Small intestine (tissue), 7 donors: ENCODE measurements at regions not wholly inside any gene's neighbourhood (a gene's known extent, or its start where the extent isn't known, plus 50 kb on each side); places are given as distances from the start of the nearest gene placed in this dataset.

Source experiments
- DNase-seq, 2 donors: peaks; one replicate each; pipeline versions ENCODE4 v3.0.0 to v3.0.0-alpha.2; 2013
- FAIRE-seq: peaks from 2 replicates; lab custom pipeline; 2012; peaks lifted over from hg19 to GRCh38; lab: Jason Lieb, UNC
- H3K27ac ChIP-seq, 3 donors: one replicate each; pipeline ENCODE4 v1.5.1; 2013; ENCODE audit warnings: low read length in 2 of 3, mild to moderate bottlenecking in 2 of 3, control low read depth in 1 of 3, inconsistent platforms in 1 of 3, low read depth in 1 of 3, moderate library complexity in 1 of 3
- H3K27me3 ChIP-seq, 3 donors: one replicate each; pipeline ENCODE4 v1.6.1; 2013; ENCODE audit warnings: low read length in 3 of 3, inconsistent platforms in 1 of 3; ENCODE audit not compliant: control insufficient read depth in 3 of 3, insufficient read depth in 3 of 3
- H3K36me3 ChIP-seq, 3 donors: one replicate each; pipeline ENCODE4 v1.6.1; 2013; ENCODE audit warnings: low read length in 3 of 3, inconsistent platforms in 1 of 3, low read depth in 1 of 3, mild to moderate bottlenecking in 1 of 3, moderate library complexity in 1 of 3; ENCODE audit not compliant: control insufficient read depth in 3 of 3, insufficient read depth in 2 of 3
- H3K4me1 ChIP-seq, 3 donors: one replicate each; pipeline ENCODE4 v1.6.1; 2013; ENCODE audit warnings: low read length in 2 of 3, inconsistent platforms in 1 of 3, low read depth in 1 of 3, mild to moderate bottlenecking in 1 of 3, moderate library complexity in 1 of 3; ENCODE audit not compliant: control insufficient read depth in 3 of 3, insufficient read depth in 2 of 3
- H3K4me3 ChIP-seq, 3 donors: one replicate each; pipeline ENCODE4 v1.5.1; 2013; ENCODE audit warnings: low read length in 3 of 3, control low read depth in 1 of 3, inconsistent platforms in 1 of 3, low read depth in 1 of 3, mild to moderate bottlenecking in 1 of 3, moderate library complexity in 1 of 3
- H3K9me3 ChIP-seq, 2 donors: one replicate each; pipeline ENCODE4 v1.6.1; 2013; ENCODE audit warnings: low read depth in 1 of 2, low read length in 1 of 2; ENCODE audit not compliant: control insufficient read depth in 2 of 2, insufficient read depth in 1 of 2
- WGBS, 3 donors: extraction: QIAGEN DNeasy Blood & Tissue Kit; methylation state at CpG; one replicate each; pipeline ENCODE4 v1.1.7; 2013; 5-methylcytosine and 5-hydroxymethylcytosine counted together
- donor health status: healthy with polysubstance abuse.
- donor health status: control.
- donor health status: control.
- donor health status: Bipolar disorder and iron deficiency.
- donor health status: healthy.

- WGBS, 3 donors, result 22 to 35% (median 27%) methylated on average over 12 of the region's 12 CpGs
- Histone ChIP-seq H3K4me3 (no peak overlapping the region), H3K27me3 (peaks cover 0 to 13% (median 0%) of the 10 kb centered on the region in 3 donors), H3K9me3 (peaks cover 1 to 4% of the 10 kb centered on the region in 2 donors), H3K36me3 (no peaks in the 10 kb centered on the region), H3K4me1 (no peaks in the 10 kb centered on the region), H3K27ac (no peak overlapping the region)
- FAIRE-seq (no peak), DNase-seq (no peak)
Observed at GRCh38 chr9:93814077-93814956, 140.8 kb downstream of the BARX1 start.

GRCh38 chr9:93813221-93814076 is 141.7 kb downstream of the BARX1 start:
- Histone ChIP-seq H3K27me3 (peaks cover 0 to 13% (median 0%) of the 10 kb centered on the region in 3 donors), H3K27ac (no peak overlapping the region), H3K4me1 (no peaks in the 10 kb centered on the region), H3K9me3 (peaks cover 1 to 4% of the 10 kb centered on the region in 2 donors), H3K36me3 (no peaks in the 10 kb centered on the region), H3K4me3 (no peak overlapping the region)
- DNase-seq, result no peak
- WGBS, 3 donors, result 50 to 54% (median 51%) methylated on average over 7 of the region's 7 CpGs
- no peak for FAIRE-seq

GRCh38 chr9:93812410-93812668 is 142.8 kb downstream of the BARX1 start:
- Histone ChIP-seq H3K4me3 (no peak overlapping the region), H3K27ac (no peak overlapping the region), H3K36me3 (no peaks in the 10 kb centered on the region), H3K4me1 (no peaks in the 10 kb centered on the region), H3K27me3 (peaks cover 0 to 13% (median under 1%) of the 10 kb centered on the region in 3 donors), H3K9me3 (peaks cover 1 to 4% of the 10 kb centered on the region in 2 donors)
- 83 to 100% (median 91%) methylated on average over 1 of the region's 1 CpG for WGBS, 3 donors
- no peak for FAIRE-seq
- no peak for DNase-seq

GRCh38 chr9:93810028-93810971 is 144.9 kb downstream of the BARX1 start:
- Histone ChIP-seq H3K9me3 (peaks cover under 1 to 4% of the 10 kb centered on the region in 2 donors), H3K27ac (no peak overlapping the region), H3K4me3 (no peak overlapping the region), H3K27me3 (peaks cover 0 to 8% (median 2%) of the 10 kb centered on the region in 3 donors), H3K36me3 (no peaks in the 10 kb centered on the region), H3K4me1 (no peaks in the 10 kb centered on the region)
- WGBS, 3 donors, result 54 to 63% (median 57%) methylated on average over 43 to 45 of the region's 45 CpGs
- FAIRE-seq (no peak), DNase-seq (no peak)

- Histone ChIP-seq H3K4me1 (no peaks in the 10 kb centered on the region), H3K27ac (no peak overlapping the region), H3K4me3 (no peak overlapping the region), H3K27me3 (peaks cover 0 to 4% (median 2%) of the 10 kb centered on the region in 3 donors), H3K9me3 (peaks cover 0 to 4% of the 10 kb centered on the region in 2 donors), H3K36me3 (no peaks in the 10 kb centered on the region)
- FAIRE-seq, result no peak
- no peak for DNase-seq
- WGBS, 3 donors, result 79 to 86% (median 80%) methylated on average over 12 of the region's 12 CpGs
Observed at GRCh38 chr9:93809204-93809940, 145.8 kb downstream of the BARX1 start.

- Histone ChIP-seq H3K27ac (no peak overlapping the region), H3K4me1 (no peaks in the 10 kb centered on the region), H3K4me3 (no peak overlapping the region), H3K27me3 (peaks cover 0 to 4% (median 2%) of the 10 kb centered on the region in 3 donors), H3K9me3 (peaks cover 0 to 4% of the 10 kb centered on the region in 2 donors), H3K36me3 (no peaks in the 10 kb centered on the region)
- 71 to 76% (median 72%) methylated on average over 10 of the region's 10 CpGs for WGBS, 3 donors
- FAIRE-seq (no peak), DNase-seq (no peak)
Observed at GRCh38 chr9:93808115-93809029, 146.8 kb downstream of the BARX1 start.
